GM21723 (cell line): ENCODE measurements at regions not wholly inside any gene's neighbourhood (a gene's known extent, or its start where the extent isn't known, plus 50 kb on each side); places are given as distances from the start of the nearest gene placed in this dataset.

Experiments
- ATAC-seq: cut with Tn5 transposase; IDR thresholded peaks from one replicate; pipeline ENCODE4 v1.9.1; 2021; ENCODE audit warnings: mild to moderate bottlenecking, moderate library complexity; ENCODE audit not compliant: unreplicated experiment

DNA sequence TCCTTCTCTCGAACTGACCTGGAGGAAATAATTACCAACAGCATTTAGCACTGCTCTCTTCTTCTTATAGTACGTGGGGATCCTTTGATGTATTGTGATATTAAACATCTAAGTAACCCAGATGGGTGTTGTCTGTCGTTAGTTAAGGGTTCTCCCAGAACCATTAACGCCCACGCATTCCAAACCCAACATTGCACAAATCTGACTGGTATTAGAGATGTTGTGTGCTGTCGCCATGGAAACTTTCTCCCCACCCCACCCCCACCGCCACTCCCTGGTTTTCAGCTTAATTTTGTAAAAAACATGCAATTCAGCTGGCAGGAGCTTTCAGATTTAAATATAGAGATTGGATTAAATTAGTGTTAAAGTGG, 1495.2 kb downstream of the TBC1D22A start:
- ATAC-seq, result no peak

DNA sequence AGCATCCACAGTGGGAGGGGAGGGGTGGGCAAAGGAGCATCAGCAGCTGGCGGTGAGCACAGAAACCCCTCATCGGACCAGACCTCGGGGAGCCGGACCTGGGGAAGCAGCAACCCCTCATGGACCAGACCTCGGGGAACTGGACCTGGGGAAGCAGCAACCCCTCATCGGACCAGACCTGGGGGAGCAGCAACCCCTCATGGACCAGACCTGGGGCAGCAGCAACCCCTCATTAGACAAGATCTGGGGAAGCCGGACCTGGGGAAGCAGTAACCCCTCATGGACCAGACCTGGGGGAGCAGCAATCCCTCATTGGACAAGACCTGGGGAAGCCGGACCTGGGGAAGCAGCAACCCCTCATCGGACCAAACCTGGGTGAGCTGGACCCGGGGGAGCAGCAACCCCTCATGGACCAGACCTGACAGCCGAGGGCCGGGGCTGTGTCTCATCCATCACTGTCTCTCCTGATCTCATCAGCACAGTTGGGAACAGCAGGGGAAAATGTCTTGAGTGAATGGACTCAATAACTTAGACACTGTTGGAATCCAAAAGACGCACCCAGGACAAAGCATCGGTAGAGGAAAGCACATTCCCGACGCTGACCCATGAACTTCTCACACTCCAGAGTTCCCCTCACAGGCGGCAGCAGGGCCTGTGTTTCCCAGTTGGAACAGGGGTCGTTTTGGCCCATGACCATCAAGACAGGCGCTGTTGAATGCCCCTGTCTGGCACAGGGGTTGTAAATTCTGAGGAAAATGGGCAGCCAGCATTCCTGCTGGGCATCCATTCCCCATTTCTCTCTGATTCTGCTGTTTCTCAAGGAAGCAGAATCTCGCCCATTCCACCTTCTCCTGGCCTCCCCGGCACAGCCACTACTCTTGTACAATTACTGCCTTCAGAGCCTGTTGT, 1494.6 kb downstream of the TBC1D22A start:
- no peak for ATAC-seq

DNA sequence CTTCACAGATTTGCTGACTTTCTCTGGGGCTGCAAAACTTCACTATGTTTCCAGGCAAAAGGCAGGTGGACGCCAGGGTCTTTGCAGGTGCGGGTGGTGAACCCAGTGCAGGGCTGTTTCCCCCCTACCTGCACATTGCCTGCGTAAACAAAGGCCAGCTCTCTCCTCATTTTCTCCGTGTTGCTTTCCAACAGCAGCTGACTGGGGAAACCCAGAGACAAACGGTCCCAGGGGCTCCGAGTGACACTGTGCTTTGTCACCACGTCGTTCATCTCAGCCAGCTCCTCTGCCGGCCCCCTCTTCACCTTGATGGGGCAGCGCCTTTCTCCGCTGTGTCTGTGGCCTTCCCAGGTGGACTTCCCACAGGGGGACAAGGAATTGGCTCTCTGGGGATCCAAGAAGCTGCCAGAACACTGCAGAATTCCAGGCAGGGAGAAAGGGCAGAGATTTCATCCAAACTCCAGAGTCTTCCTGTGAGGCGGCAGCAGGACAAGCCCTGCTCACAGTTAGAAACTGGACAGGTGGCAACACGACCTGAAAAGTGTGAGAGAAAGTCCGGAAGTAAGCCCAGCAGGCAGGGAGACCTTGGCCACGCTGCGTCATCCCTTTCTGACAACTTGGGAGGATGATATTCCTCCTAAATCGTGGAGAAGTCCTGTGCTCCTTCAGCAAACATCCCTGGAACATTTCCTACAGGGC, 1493.7 kb downstream of the TBC1D22A start:
- ATAC-seq, result no peak

DNA sequence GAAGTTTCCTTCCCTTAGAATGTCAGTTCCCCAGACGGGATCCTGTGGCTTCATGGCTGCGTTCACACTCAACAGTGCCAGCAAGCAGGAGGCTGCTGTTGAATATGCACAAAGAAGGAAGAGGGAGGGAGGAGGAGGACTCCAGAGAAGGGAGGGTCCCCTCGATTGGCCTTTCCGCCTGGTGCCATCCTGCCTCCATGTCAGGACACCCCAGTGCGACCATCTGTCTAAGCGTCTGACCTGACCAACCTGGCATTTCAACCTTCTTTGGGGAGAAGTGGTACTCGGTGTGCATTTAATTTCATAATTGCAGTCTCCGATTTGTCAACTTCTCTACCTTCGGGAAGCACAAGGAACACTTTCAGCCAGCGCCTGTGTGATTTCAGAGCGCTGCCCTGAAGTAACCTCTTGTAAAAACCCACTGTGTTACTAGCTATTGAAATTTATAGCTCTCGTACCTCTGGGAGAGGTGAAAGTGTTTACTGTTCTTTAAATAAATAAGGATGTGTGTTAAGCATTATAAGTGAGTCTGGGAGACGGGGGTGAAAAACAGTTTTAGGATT, 1491.9 kb downstream of the TBC1D22A start:
- ATAC-seq, result no peak

DNA sequence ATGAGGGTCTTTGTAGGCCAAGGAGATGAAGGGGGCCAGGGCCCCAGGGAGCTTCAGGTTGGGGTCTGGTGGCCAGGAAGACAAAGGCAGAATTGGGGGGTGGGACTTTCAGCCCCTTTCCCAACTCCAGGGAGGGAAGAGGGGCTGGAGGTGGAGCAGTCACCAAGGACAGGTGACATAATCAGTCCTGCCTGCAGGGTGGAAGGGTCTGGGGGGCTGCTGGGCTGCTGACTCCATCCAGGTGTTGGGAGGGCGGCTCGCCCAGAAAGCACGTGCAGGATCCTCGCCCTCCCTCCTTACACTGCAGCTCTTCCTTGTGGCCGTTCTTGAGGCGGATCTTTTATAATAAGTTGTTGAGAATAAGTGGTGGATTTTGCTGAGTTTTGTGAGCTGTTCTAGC, 1491.1 kb downstream of the TBC1D22A start:
- ATAC-seq, result no peak

DNA sequence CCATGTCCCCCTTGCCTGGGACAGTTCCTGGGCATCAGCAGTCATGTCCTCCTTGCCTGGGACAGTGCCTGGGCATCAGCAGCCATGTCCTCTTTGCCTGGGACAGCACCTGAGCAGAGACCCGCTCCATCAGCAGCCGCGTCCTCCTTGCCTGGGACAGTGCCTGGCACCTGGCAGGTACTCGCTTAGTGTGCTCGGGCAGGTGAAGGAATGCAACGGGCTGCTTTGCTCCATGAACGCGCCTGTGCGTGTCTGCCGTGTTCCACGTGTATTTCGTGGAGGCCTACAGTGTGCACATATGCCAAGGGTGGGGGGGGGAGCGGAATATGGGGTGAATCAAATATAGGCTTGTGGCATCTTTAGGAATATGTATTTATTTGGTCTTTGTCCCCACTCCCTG, 1490.7 kb downstream of the TBC1D22A start:
- ATAC-seq, result no peak

DNA sequence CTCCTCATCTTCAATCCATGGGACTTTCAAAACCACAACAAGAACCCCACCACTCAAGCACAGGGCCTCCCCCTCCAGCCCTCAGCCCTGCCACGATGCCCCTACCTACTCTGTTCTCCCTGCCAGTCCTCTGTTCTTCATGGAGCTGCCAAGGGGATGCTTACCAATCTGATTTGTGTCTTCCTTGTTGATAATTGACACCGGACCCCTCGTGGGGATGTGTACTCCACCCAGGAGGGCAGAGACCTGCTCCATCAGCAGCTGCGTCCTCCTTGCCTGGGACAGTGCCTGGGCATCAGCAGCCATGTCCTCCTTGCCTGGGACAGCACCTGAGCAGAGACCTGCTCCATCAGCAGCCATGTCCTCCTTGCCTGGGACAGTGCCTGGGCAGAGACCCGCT, 1489.2 kb downstream of the TBC1D22A start:
- ATAC-seq, result no peak

DNA sequence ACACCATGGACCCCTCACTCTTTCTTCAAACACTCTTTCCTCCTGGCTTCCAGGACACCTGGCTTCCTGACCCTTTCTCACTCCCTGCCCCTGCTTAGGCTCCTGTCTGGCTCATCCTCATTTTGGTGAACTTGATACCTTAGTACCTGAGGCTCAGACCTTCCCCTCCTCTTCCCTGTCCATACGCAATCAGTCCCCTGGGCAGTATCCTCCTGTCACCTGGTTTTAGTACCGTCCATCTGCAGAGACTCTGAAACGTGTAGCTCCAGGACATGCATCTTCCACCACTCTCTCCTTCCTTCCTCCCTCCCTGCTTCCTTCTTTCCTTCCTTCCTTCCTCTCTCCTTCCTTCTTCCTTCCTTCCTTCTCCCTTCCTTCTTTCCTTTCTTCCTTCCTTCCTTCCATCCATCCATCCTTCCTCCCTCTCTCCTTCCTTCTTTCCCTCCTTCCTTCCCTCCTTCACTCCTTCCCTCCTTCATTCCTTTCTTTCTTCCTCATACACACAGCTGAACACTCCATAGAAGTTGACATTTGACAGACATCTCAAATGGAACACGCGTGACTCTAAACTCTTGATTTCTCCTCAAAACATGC, 1488.6 kb downstream of the TBC1D22A start:
- no peak for ATAC-seq

DNA sequence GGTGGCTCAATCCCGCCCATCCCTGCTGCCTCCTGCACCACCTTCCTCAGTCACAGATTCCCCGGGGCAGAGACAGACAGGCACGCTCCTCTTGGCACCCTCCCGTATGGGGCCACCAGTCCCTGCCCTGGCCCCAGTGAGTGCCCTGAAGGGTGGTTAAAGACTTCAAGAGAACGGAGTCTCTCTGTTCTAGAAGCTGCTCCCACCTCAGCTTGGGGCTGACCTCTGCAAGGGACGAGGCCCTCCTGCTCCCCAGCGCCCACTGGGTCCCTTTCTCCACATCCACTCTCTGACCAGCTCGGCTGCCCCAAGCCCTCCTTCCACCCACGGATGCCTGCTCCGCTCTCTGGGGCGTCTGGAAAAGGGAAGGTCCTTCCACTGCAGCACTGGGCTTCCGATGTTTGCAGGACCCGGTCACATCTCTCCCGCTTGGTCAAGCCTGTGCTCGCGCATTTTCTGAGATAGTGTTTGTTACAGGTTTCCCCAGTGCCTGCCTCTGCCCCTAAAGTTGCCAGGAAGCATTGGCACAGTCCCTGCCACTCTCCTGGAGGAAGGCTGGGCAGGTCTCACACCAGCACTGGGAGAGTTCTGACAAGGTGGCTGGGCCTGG, 1487.9 kb downstream of the TBC1D22A start:
- no peak for ATAC-seq

DNA sequence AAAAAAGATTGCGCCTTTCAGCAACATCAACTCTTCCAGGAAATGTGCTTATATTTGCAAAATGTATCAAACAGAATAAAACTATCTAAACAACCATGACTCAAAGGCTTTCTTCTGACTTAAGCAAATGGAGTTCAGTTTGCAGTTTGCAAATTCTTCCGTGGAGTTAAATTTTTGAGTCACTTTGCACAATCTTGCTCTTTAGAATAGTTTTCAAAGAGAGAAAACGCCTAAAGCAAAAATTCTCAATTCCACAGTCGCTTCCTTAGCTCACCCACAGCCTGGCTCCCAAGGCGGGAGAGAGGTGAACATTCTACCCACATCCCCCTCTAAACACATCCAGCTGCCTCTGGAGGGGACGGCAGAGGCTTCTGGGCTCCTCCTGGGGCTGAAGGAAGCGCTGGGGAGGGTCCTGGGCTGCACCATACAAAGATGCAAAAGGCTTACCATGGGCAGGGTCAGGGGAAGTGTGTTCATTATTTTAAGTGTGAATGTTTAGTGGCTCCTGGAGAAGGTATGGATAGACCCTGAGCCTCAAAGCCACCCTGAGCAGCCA, 1487.3 kb downstream of the TBC1D22A start:
- ATAC-seq, result no peak

DNA sequence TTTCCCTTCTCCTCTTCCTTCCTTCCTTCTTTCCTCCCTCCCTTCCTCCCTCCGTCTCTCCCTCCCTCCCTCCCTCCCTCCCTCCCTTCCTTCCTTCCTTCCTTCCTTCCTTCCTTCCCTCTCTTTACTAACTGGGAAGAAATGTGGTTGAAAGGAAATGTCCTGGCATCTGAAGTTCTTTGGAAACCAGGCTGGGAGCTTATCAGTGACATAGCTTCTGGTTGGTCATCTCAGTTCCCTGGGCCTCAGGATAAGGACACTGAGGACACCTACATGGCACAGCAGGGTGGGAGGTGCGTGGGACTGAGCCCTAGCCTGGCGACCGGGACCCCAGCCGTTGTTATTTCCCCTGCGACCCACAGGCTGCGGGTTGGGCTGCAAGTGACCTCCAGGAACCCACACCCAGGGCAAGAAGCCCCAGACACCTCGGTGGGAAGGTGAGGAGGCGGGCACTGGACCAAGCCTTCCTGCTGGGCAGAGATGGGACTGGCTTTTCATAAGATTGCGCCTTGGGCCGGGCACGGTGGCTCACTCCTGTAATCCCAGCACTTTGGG, 1486.5 kb downstream of the TBC1D22A start:
- no peak for ATAC-seq

DNA sequence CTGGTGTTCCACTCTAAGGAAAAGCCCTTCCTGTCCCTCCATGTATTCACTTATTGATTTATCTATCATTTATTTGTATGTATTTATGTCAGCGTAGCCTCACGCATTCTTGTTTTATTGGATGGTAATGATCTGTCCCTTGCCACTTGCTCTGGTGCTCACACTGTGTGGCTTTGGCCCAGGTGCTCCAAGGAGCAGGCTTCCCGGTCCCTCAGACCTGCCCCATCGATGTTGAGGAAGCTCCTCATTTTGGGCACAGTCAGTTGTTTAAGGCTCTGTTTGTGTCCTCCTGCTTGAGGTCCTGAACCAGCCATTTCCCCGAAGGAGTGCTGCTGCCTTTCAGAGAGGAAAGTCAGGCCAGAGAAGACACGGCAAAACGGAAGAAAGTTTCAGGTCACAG, 1485.4 kb downstream of the TBC1D22A start:
- ATAC-seq, result no peak

DNA sequence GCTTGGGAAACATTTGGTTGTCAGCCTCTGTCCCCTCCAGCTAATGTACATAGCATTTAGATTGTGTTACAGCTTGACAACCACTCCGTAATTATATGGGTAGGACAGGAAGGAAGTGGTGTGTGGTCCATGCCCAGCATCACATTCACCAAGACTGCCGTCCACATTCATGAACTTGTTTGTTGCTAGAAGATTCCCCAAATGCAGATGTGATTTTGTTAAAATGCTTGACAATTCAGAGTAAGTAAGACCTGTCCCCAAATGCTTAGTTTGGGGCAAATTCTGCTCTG, 1482.7 kb downstream of the TBC1D22A start:
- ATAC-seq, result no peak

DNA sequence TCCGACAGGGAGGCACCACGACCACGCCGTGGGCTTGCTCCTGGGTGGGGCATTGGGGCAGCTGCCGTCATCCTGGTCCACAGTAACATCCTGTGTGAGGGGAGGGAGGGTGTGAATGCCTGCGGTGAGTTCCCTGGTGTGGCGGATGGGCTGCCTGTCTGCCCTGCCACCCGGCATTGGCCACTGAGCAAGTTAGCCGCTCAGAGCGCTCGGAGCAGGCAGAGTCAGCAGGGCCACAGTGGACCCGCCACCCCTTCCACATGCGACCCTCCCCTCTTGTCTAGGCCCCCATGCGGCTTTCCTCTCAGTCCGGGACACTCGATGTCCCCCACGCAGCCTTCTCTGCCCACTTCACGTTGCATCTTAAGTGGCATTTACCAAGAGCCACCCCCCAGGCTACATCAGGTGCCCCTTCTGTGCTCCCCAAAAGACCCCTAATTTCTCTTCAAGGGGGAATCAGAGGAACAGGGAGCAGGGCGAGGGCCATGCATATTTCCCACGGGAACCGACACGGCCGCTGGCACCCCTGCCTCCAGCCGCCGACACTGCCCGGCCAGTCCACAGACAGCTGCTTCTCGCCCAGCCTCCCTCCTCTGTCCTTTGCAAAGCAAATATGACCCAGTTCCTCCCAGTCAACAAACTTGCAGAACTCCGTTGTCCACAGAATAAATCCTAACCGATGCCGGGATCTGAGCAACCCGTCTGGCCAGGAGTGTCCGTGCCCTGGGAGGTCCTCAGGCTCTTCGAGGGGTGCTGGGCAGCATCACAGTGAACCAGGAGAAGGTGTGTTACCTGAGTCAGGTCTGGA, 1482.1 kb downstream of the TBC1D22A start:
- no peak for ATAC-seq

DNA sequence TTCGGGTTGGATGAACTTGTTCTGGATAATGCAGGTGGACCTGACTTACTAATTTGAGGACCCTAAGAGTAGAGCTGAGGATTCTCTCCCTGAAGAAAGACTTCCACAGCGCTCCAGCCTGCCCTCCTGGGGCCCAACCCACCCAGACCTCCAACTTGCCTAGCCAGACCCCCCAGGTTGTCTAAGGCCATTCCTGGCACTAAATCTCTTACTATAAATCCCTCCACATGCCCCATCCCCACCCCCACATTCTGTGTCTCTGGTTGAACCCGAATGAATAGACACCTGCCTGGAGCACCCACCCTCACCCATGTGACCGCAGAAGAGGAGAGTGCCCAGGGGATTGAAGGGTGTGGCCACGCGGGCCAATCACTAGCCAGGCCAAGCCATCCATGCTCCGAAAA, 1480.0 kb downstream of the TBC1D22A start:
- ATAC-seq, result no peak

DNA sequence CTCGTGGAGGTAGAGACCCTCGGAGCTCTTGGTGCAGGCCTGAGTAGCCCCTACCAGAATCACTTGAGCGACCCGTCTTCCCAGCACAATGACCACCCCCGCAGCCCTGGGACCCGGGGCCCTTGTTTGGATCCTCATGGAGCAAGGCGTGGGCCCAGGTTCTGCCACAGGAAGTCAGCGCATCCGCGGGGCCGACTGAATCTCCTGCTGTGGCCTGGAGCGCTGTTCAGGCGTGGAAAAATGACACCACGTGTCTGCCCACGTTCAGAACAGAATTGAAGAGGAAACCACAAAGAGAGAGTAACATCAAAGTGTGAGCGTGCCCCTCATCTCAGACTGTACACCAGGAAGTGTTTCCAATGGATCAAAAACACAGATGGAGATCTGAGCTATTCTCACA, 1479.2 kb downstream of the TBC1D22A start:
- ATAC-seq, result no peak

DNA sequence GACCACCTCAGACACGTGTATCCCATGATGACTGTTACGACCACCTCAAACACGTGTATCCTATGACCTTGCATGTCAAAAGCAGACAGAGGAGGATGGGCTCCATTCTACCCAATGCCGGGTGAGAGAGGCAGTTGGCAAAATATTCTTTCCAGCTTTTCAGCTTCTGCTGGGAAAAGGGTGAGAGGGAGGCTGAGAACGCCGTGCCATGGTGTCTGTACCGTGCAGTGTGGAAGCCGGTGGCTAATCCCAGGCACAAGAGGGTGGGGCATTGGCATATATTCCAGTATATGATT, 1478.4 kb downstream of the TBC1D22A start:
- no peak for ATAC-seq

DNA sequence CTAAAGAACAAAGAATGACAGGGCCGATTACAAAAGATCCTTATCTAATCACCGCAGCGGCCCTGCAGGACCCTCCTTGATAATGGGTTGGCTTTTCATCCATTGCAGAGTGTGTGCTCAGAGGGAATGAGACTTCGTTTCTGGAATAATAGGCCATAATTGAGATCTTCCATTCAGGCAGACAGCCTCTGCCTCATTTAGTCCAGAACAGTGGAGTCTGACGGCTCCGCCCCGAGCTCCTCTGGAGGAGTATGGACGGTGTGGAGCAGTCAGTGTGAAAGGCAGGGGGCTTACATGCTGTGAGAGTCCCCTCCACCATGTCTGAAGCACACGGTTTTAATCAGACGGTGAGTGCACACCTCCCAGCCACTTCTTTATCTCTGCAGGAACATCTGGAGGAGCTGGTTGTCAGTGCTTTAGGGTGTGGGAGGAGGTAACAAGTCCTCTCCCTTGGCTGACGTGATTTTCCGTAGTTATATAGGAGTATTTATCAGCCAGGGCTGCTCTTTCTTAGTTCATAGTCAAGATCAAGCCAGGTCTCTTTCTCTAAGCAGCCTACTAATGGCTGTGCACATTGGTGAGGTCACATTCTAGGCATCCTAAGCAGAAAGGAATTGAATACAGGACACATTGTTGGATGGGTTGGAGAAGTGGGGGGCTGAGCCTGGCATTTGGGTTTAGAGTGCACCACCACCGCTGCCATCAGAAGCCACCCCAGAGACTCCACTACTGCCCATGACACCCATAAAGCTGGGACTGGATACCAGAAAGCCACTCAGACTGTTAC, 1477.9 kb downstream of the TBC1D22A start:
- no peak for ATAC-seq

DNA sequence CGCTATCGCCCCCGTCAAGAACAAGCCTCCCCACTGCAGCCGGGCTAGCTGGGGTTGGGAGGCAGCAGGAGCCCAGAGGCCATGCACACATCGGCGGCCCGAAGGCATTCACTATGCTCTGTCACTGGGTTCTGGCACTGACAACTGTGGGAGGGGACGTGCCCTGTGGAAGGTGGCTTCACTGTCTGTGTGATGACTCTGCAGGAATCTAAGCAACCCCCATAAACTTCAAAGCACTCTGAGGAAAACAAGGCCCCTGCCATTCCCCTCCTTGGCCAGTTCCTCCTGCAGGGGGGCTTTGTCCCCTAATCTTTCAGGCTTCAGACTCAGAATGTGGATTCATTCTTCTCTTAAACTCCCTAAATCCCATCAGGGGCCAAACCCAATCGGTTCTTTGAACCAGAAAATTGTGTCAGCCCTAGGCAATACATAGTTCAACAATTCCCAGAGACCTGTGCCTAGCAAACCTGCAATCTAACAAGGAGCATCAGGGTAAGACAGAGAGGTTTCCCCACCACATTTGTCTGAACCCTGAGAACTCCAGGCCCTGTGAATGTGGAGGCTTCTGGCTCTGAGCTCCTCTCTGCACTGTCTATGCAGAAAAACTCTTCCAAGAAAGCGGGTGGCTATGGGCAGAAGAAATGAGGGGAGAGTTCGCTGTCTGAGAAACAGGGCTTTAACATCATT, 1477.2 kb downstream of the TBC1D22A start:
- no peak for ATAC-seq
